Tibial nerve (tissue), 4 donors: ENCODE measurements at regions not wholly inside any gene's neighbourhood (a gene's known extent, or its start where the extent isn't known, plus 50 kb on each side); places are given as distances from the start of the nearest gene placed in this dataset.

Source experiments
- DNase-seq, 2 donors: peaks; one replicate each; pipeline ENCODE4 v3.0.0-alpha.2; 2019; ENCODE audit warnings: low spot score in 2 of 2
- H3K27ac ChIP-seq, 4 donors: fragments of 200-600 bp; sonication (generic) in 3 of 4; one replicate each; pipeline ENCODE4 v1.5.1; 2017 to 2019; ENCODE audit warnings: mild to moderate bottlenecking in 1 of 4
- H3K27me3 ChIP-seq, 2 donors: fragments of 200-600 bp; sonication (generic) in 1 of 2; one replicate each; pipeline versions ENCODE4 v1.5.1 to v1.6.0; 2017 to 2019
- H3K36me3 ChIP-seq, 3 donors: fragments of 200-600 bp; sonication (generic); one replicate each; pipeline ENCODE4 v1.5.1; 2018 to 2019
- H3K4me1 ChIP-seq, 4 donors: fragments of 200-600 bp; sonication (generic) in 3 of 4; one replicate each; pipeline ENCODE4 v1.5.1; 2017 to 2019
- H3K4me3 ChIP-seq, 4 donors: fragments of 200-600 bp; sonication (generic) in 3 of 4; one replicate each; pipeline ENCODE4 v1.5.1; 2017 to 2019; ENCODE audit warnings: mild to moderate bottlenecking in 1 of 4, moderate library complexity in 1 of 4
- H3K9me3 ChIP-seq, 4 donors: fragments of 200-600 bp; sonication (generic) in 3 of 4; one replicate each; pipeline ENCODE4 v1.5.1; 2017 to 2019
- EP300 ChIP-seq, 2 donors: sonication (generic); formaldehyde crosslinking; IDR thresholded peaks; one replicate each; pipeline ENCODE4 v1.6.1; 2017; ENCODE audit warnings: antibody characterized with exemption in 2 of 2, mild to moderate bottlenecking in 1 of 2
- POLR2A ChIP-seq, 2 donors: fragments of 450-650 bp; IDR thresholded peaks; one replicate each; pipeline ENCODE4 v1.6.1; 2017; ENCODE audit warnings: antibody characterized with exemption in 2 of 2, mild to moderate bottlenecking in 2 of 2, moderate library complexity in 2 of 2
- WGBS, 2 donors: methylation state at CpG; one replicate each; pipeline ENCODE4 v1.1.5; 2018; 5-methylcytosine and 5-hydroxymethylcytosine counted together
- TF ChIP-seq, protein P1 (sequence below), 5 experiments: fragments of 200-600 bp in 3 of 5; fragments of 450-650 bp in 2 of 5; sonication (generic) in 3 of 5; IDR thresholded peaks; one replicate each; pipeline ENCODE4 v1.5.1; 2016 to 2019; ENCODE audit warnings: antibody characterized with exemption in 5 of 5, mild to moderate bottlenecking in 3 of 5, moderate library complexity in 2 of 5

DNA sequence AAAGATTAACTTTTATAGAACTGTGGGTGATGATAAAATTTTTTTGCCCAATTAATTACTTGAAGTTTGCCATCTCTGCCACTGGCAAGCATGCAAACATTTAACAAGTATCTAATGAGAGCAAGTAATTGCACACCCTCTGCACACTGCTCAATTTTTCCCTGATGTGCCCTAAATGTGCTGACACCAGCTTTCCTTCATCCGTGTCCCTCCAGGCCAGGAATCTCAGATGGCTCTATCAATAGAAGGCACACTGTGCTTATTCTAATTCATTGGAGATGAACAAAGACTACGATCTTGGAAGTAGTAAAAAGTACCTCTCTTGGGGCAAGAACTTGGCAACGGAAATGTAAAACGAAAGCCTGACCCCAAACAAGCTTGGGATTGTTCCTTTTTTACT is 212.1 kb downstream of the GPR37 start:
- TF ChIP-seq, protein P1, sequence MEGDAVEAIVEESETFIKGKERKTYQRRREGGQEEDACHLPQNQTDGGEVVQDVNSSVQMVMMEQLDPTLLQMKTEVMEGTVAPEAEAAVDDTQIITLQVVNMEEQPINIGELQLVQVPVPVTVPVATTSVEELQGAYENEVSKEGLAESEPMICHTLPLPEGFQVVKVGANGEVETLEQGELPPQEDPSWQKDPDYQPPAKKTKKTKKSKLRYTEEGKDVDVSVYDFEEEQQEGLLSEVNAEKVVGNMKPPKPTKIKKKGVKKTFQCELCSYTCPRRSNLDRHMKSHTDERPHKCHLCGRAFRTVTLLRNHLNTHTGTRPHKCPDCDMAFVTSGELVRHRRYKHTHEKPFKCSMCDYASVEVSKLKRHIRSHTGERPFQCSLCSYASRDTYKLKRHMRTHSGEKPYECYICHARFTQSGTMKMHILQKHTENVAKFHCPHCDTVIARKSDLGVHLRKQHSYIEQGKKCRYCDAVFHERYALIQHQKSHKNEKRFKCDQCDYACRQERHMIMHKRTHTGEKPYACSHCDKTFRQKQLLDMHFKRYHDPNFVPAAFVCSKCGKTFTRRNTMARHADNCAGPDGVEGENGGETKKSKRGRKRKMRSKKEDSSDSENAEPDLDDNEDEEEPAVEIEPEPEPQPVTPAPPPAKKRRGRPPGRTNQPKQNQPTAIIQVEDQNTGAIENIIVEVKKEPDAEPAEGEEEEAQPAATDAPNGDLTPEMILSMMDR (IDR thresholded peaks at IDR 0.05), result no peak
- TF ChIP-seq POLR2A (IDR thresholded peaks at IDR 0.05) (no peak), EP300 (IDR thresholded peaks at IDR 0.05) (no peak)
- no peaks in the 10 kb centered on the region for H3K4me1 ChIP-seq
- H3K27ac ChIP-seq, result no peak overlapping the region
- H3K9me3 ChIP-seq, result no peaks in the 10 kb centered on the region
- 33 to 39% methylated on average over 4 of the region's 4 CpGs for WGBS, 2 donors
- H3K36me3 ChIP-seq, result no peaks in the 10 kb centered on the region
- no peak overlapping the region for H3K4me3 ChIP-seq
- no peak for DNase-seq
- H3K27me3 ChIP-seq, result no peaks in the 10 kb centered on the region

DNA sequence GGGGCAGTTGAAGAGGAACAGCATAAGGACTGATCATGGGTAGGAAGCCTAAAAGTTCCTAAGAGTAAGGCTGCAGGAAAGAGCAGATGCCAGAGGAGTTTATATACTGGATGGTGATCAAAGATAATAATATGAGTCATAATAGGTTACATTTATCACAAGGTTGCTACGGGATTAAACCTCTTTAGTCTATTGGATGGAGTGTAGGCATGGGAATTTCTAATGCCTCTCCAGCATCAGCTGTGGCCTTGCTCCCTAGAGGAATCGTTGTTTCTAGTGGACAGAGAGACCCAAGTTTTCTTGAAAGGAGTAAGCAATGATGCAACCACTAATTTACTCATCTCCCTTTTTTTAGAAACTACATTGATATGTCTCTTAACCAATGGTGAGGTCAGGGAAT is 213.4 kb downstream of the GPR37 start:
- Histone ChIP-seq H3K9me3 (no peaks in the 10 kb centered on the region), H3K36me3 (no peaks in the 10 kb centered on the region), H3K4me1 (no peaks in the 10 kb centered on the region), H3K27ac (no peak overlapping the region), H3K4me3 (no peak overlapping the region), H3K27me3 (no peaks in the 10 kb centered on the region)
- no peak for DNase-seq
- TF ChIP-seq, protein P1 (IDR thresholded peaks at IDR 0.05), result no peak
- TF ChIP-seq EP300 (IDR thresholded peaks at IDR 0.05) (no peak), POLR2A (IDR thresholded peaks at IDR 0.05) (no peak)
- whole genome bisulfite sequencing, 2 donors, result 76 to 77% methylated on average over 2 of the region's 2 CpGs

DNA sequence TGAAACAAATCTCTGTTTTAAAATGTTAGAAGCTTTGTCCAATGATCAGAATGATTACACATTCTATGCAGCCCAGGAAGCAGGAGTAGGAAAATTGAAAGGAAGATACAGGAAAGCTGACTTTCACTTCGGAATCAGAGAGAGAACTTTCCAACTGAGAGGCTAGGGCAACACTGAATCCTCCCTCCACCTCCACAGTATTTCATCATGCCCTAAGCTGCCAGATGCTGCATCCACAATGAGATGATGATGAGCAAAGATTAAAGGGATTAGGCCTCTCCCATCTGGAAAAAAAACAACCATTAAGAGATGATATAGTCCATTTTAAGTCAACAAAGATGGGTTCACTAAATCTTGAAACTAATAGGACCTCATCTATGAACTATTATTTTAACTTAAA is 215.6 kb downstream of the GPR37 start:
- no peaks in the 10 kb centered on the region for H3K36me3 ChIP-seq
- no peaks in the 10 kb centered on the region for H3K27me3 ChIP-seq
- H3K9me3 ChIP-seq, result no peaks in the 10 kb centered on the region
- WGBS, 2 donors, result 69 to 72% methylated on average over 1 of the region's 1 CpG
- no peaks in the 10 kb centered on the region for H3K4me1 ChIP-seq
- no peak overlapping the region for H3K27ac ChIP-seq
- DNase-seq, result no peak
- no peak for TF ChIP-seq EP300 (IDR thresholded peaks at IDR 0.05)
- TF ChIP-seq, protein P1 (IDR thresholded peaks at IDR 0.05), result no peak
- no peak for TF ChIP-seq POLR2A (IDR thresholded peaks at IDR 0.05)
- no peak overlapping the region for H3K4me3 ChIP-seq

DNA sequence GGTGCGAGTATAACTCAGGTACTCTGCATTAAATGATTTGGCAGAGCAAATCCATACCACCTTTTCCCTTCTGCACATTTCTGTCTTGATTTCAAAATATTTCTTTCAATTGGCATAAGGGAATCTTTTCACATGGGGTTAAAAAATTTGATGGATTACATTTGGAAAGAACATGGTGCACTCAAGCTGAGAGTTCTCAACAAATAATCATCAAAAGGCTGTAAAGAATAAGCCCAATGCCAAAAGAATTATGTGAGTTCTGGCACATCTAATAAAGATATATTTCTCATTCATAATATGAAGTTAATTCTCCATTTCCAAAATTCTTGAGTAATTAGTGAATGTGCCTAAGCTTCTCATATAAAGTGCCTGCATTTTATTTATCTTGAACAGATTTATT is 223.1 kb downstream of the GPR37 start:
- whole genome bisulfite sequencing, 2 donors, result 88 to 93% methylated on average over 1 of the region's 1 CpG
- Histone ChIP-seq H3K9me3 (no peaks in the 10 kb centered on the region), H3K36me3 (no peaks in the 10 kb centered on the region), H3K27ac (no peak overlapping the region), H3K27me3 (no peaks in the 10 kb centered on the region), H3K4me3 (no peak overlapping the region), H3K4me1 (no peaks in the 10 kb centered on the region)
- TF ChIP-seq EP300 (IDR thresholded peaks at IDR 0.05) (no peak), POLR2A (IDR thresholded peaks at IDR 0.05) (no peak)
- TF ChIP-seq, protein P1 (IDR thresholded peaks at IDR 0.05), result no peak
- no peak for DNase-seq

DNA sequence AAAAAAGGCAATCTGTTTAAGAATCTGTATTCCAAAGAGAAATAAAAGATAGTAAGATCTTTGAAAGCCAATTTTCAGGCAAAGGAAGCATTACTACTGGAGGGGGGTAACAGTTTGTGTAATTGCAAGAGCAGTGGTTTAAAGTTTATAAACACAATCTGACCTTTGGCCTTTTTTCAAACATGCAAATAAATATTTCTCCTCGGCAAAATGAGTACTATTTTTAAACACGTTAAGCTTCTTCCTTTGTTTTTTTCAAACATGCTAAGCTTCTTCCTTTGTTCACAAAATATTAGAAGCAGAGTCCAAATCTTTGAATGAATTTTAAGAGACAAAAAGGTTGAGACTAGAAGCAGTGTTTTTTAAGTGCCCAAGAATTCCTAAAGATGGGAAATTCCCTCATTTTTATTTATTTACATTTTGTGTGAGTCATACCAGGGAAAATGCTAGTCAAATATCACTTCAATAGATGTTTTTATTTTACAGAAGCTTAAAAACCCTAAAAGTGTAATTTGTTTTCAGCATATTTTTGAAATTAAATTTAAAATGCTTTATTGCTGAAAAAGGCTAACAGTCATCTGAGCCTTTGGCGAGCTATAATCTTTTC is 229.3 kb downstream of the GPR37 start:
- Histone ChIP-seq H3K27ac (no peak overlapping the region), H3K9me3 (no peaks in the 10 kb centered on the region), H3K4me3 (no peak overlapping the region), H3K27me3 (no peaks in the 10 kb centered on the region), H3K4me1 (no peaks in the 10 kb centered on the region), H3K36me3 (no peaks in the 10 kb centered on the region)
- 26% methylated on average over 3 of the region's 3 CpGs for WGBS, 2 donors
- TF ChIP-seq EP300 (IDR thresholded peaks at IDR 0.05) (no peak), POLR2A (IDR thresholded peaks at IDR 0.05) (no peak)
- TF ChIP-seq, protein P1 (IDR thresholded peaks at IDR 0.05), result no peak
- no peak for DNase-seq
